HG03460 (cell line): ENCODE measurements at regions not wholly inside any gene's neighbourhood (a gene's known extent, or its start where the extent isn't known, plus 50 kb on each side); places are given as distances from the start of the nearest gene placed in this dataset.

Source experiments
- ATAC-seq: cut with Tn5 transposase; IDR thresholded peaks from one replicate; pipeline ENCODE4 v1.9.1; 2021; ENCODE audit not compliant: unreplicated experiment

DNA sequence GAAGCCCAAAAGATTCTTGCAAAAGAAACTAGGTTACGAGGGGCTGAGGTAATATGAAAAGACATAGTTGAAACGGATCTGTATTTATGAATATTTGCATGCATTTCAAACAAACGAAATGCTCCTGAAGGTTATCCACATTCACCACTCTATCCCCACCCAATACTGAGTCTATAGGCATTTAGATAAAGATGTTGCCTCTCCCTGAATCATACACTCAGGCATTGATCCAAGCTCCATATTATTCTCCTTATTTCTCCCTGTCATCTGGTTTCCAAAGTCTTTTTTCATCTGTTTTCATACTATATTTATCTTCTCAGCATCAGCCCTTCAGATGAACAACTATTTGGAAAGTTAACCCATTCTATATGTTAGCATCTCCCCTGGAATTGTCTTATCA, 492.5 kb upstream of the TGFBR2 start:
- no peak for ATAC-seq

DNA sequence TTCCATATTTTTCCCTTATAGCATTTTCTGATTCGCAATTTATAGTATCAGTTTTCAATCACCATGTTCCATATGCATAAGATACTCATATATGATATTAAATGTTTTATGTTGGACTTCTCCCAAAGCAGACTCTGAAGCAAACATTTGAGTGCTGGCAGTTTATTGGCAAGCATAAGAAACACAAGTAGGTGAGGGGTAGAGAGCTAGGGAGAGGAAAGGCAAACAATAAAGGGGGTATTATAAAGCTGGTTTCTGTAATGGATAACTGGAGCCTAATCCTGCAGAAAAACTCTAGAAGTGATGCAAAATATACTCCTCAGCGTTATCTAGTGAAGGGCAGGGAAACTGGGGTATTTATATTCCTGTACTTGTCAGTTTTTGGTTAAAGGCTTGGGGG, 491.5 kb upstream of the TGFBR2 start:
- ATAC-seq = no peak

GRCh38 chr3:30122359-30122758, 484.0 kb upstream of the TGFBR2 start:
- no peak for ATAC-seq

DNA sequence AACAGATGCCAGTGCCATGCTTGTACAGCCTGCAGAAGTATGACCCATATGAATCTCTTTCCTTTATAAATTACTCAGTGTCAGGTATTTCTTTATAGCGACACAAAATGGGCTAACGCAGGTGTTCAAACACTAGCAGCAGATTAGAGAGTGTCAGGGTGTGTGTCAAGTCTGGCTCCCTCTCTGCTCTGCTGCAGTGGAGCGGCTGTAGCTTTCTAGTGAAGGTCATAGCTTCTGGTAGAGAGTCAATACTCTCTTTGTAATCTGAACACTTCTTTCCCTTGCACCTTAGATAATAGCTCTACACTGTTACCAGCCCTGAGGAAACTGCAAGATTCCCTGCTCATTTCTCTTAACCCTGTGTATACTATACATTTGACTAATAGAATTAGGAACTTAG, 483.2 kb upstream of the TGFBR2 start:
- ATAC-seq = no peak

DNA sequence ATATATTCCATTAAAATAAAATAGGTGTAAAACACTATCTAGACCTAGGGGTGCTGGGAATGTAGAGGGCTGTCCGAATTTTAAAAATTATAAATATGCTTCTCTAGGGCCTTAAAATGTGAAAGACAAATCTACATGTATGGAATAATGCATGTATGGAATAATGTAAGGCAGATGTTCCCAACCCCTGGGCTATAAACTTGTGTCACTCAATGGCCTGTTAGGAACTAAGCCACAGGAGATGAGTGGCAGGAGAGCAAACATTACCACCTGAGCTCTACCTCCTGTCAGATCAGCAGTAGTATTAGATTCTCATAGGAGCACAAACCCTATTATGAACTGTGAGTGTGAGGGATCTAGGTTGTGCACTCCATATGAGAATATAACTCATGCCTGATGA, 482.6 kb upstream of the TGFBR2 start:
- ATAC-seq = no peak

- no peak for ATAC-seq
These were observed 481.7 kb upstream of the TGFBR2 start for GRCh38 chr3:30124435-30125370.

GRCh38 chr3:30129765-30130164, 476.6 kb upstream of the TGFBR2 start:
- no peak for ATAC-seq

DNA sequence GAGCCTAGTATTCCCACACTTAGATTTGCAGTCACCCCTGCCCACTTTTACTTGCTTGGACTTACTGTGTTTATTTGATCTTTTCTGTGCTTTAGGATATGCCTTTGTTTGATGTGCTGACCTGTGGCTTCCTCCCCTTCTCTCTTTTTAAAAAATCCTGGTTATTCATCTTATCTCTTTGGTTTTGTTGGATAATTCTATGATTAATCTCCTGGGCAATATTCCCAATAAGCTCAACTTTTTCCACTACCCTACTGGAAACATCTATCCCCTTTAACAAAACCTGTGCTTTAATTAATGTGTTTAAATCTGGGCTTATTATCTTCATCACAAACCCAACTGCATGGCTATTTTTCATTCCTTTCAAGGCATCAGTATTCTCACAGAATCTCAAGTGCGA, 476.0 kb upstream of the TGFBR2 start:
- ATAC-seq = no peak

DNA sequence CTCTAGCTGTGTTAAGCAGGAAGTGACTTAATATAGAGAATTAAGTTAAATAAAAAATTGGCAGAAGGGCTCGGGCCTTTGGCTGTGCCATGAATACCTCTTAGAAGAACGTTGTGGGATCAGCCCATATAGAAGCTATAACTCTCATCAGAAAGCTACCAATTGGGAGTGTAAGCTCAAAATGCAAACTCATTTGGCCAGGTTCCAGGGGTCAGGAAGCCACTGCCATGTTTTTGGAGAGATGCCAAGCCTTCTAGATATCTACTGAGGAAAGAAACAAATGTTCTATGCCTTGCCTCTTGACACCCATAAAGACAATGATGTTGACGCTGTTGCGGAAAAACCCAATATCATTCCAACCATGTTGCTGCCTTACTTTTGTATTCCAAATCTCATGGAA, 475.2 kb upstream of the TGFBR2 start:
- no peak for ATAC-seq

GRCh38 chr3:30135190-30135589, 471.2 kb upstream of the TGFBR2 start:
- ATAC-seq = no peak

GRCh38 chr3:30139283-30139682, 467.1 kb upstream of the TGFBR2 start:
- ATAC-seq = no peak

- no peak for ATAC-seq
These were observed 465.9 kb upstream of the TGFBR2 start for GRCh38 chr3:30140356-30141075.

GRCh38 chr3:30141178-30141581, 465.2 kb upstream of the TGFBR2 start:
- ATAC-seq = no peak

GRCh38 chr3:30141927-30142326, 464.5 kb upstream of the TGFBR2 start:
- no peak for ATAC-seq

DNA sequence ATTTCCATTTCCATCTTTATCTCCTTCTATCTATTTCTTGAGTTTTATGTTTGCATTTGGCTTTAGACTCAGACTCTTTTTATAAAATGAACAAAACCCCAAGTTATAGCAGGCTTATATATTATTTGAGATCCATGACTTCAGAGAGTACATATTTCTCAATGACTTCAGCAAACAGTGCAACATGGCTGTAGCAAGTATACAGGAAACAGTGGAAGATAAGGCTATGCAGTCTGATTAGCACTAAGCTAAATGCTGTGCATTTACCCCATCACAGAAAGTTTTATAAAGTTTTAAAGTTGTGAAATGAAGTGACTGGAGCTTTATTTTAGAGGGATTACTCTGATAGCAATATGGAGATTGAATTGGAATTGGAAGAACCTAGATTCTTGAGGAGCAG, 463.5 kb upstream of the TGFBR2 start:
- ATAC-seq = no peak

- no peak for ATAC-seq
These were observed 461.1 kb upstream of the TGFBR2 start for GRCh38 chr3:30145281-30145680.

GRCh38 chr3:30146978-30147377, 459.4 kb upstream of the TGFBR2 start:
- ATAC-seq = no peak

DNA sequence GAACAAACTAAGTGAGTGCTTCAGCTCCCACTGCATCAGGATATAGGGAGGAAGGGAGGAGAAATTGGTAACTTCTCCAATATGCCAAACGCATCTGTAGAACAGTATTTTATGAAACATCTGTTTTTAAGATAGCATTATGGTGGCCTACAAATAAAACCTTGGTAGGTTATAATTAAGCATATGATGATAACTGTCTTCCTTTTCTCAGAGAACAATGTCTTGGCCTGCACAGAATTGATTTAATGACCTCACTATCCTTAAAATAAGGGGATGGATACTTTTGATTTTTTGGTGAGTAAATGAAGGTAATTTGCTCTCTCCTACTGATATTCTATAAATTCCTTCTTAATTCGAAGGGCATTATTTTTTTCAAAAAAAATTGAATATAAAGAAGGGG, 451.5 kb upstream of the TGFBR2 start:
- ATAC-seq = no peak

DNA sequence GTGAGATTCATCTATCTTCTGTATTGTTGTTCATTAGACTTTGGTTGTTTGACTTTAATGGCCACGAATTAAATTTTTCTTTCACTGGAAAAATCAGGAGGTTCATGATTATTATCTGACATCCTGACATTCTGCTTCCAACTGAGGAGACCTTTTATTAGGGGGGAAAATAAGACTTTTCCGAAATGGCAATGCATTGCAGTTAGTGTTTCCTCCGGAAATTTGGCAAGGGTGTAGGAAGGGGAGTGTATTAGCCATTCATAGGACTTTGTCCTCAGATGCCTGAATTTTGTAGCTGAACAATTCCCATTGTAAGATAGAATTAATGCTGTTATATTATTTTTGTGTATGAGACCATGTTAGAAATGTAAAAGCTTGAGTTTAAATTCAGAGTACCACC, 450.6 kb upstream of the TGFBR2 start:
- ATAC-seq = no peak

DNA sequence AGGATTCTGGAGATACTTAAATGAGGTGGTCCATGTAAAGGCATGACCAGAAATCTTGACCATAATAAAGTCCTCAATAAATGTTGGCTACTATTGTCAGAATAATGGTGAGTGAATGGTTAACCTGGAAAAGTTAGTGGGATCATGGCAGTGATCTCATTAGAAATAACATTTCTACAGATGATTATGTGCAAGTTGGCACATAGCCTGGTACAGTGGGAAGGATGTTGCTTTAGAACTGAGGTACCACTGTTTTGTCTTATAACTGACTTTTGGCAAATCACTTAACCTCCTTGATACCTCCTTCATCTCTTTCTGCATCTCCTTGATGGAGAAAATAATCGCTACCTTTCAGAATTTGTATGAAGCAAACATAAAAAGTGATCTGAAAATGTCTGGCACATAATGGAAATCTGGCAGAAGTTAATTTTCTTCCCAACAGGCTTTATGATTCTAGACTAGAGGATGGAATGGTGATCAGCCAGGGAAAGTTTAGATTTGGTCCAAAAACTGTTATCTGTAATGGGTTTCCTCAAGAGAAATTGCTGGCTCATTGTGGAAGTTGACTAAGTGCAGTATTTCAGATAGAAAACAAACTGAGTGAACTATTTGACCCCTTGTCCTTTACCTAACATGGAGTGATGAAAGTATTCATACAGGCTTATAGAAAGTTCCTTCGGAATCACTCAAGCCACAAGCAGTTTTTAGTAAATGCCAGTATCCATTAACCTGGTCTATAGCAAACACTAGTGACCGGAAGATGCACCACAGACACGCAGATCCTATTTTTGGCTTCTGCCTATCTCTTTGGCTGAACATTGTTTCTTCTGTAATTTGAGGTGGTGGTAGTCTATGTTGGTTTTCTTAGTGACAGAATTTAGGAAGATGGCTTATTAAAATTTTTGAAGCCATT, 449.6 kb upstream of the TGFBR2 start:
- no peak for ATAC-seq

GRCh38 chr3:30161375-30161774, 445.0 kb upstream of the TGFBR2 start:
- no peak for ATAC-seq
